GM13976 (cell line): ENCODE measurements at regions not wholly inside any gene's neighbourhood (a gene's known extent, or its start where the extent isn't known, plus 50 kb on each side); places are given as distances from the start of the nearest gene placed in this dataset.

Source experiments
- DNase-seq: peaks from one replicate; pipeline ENCODE4 v3.0.0; 2012; ENCODE audit warnings: low spot score
- in situ Hi-C: fragments of 300-500 bp; cut with MboI; formaldehyde crosslinking; loops from one replicate; pipeline ENCODE4 v1.12.0; 2022; ENCODE audit warnings: low sequenced_read_pairs, mixed read lengths, inconsistent platforms; ENCODE audit not compliant: unreplicated experiment
- TF ChIP-seq, protein P1 (sequence below): IDR thresholded peaks from 2 replicates; pipeline ENCODE4 v1.5.1; 2012; ENCODE audit warnings: borderline replicate concordance, mild to moderate bottlenecking; ENCODE audit not compliant: insufficient read depth; ENCODE audit errors: extremely low read depth, missing control alignments, control extremely low read depth

DNA sequence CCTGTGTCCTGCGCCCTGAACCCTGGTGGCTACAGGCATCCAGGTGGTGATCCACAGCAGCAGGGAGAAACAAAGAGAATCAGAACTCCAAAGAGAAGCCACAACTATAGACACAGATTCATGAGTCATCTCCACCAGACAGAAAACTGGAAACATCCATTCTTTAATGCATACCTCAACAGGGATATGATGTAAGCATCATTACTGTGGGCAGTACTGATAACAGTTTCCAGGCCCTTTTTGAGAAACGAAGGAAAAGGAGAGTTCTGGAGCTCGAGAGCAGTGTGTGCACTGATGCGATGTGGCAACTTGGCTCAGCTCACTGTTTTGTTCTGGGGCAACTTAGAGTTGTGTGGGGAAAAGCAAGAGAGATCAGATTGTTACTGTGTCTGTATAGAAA, 215.6 kb upstream of the ADAMTS16 start:
- TF ChIP-seq, protein P1, sequence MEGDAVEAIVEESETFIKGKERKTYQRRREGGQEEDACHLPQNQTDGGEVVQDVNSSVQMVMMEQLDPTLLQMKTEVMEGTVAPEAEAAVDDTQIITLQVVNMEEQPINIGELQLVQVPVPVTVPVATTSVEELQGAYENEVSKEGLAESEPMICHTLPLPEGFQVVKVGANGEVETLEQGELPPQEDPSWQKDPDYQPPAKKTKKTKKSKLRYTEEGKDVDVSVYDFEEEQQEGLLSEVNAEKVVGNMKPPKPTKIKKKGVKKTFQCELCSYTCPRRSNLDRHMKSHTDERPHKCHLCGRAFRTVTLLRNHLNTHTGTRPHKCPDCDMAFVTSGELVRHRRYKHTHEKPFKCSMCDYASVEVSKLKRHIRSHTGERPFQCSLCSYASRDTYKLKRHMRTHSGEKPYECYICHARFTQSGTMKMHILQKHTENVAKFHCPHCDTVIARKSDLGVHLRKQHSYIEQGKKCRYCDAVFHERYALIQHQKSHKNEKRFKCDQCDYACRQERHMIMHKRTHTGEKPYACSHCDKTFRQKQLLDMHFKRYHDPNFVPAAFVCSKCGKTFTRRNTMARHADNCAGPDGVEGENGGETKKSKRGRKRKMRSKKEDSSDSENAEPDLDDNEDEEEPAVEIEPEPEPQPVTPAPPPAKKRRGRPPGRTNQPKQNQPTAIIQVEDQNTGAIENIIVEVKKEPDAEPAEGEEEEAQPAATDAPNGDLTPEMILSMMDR: no peak
- DNase-seq: no peak
- in situ Hi-C loops: no loop called here

DNA sequence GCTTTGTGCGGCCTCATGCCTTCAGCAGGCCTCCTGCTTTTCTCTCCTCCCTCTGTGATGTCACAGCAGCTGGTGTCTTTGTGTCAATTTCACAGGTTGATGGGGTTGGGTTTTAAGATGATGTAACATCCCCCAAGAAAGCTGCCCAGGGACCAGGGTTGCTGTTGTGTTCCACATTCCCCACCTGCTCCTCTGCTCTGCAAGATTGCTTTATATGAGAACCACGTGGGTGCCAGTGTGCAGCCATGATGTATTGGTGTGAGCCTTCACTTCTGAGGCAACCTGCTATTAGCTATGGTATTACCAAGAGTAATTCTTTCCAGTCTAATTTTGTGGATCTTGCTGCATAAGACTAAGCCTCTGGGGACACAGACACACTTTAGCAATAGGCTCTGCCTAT, 213.0 kb upstream of the ADAMTS16 start:
- in situ Hi-C loops: no loop called here
- no peak for DNase-seq
- TF ChIP-seq, protein P1: no peak

DNA sequence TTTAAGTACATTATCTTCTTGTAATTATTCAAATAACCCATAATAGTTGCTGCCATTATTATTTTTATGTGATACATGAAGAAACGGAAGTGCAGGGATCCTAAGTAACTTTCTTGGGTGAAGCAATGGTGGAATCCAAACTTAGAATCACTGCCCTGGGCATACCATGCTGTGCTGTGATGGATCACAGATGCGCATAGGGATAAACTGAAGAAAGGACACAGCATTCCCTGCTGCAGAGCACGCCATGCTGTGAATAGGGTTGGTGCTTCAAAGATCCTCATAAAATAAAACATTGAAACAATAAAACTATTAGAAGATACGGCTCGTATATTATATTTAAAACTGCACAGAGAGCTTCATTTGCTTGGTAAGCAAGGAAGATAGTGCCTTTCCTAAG, 211.7 kb upstream of the ADAMTS16 start:
- in situ Hi-C loops: no loop called here
- TF ChIP-seq, protein P1: no peak
- DNase-seq: no peak

DNA sequence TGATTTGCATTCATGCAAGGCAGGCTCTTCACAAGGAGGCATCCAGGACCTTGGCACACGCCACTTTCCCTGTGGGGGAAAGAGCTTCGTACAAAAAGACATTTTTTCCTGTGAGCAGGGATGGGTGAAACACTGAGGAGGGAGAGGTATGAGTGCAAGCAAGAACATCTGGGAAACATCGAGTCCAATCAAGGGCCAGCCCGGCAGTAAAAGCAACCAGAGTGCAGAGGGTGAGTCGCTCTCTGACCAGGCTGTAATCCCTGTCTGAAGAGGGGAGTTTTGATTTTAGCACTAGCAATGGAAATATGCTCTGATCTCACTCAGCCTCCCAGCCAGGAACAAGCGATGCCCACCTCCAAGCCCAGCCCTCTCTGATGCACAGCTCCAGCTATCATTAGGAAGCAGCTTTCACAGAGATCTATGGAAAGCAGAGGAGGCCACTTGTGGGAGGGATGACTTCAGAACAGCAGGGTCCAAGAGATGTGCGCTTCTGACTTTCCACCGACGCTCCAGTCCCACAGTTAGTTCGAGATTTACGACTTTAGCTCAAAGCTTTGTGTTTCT, 211.0 kb upstream of the ADAMTS16 start:
- in situ Hi-C loops: no loop called here
- TF ChIP-seq, protein P1: no peak
- DNase-seq: no peak

DNA sequence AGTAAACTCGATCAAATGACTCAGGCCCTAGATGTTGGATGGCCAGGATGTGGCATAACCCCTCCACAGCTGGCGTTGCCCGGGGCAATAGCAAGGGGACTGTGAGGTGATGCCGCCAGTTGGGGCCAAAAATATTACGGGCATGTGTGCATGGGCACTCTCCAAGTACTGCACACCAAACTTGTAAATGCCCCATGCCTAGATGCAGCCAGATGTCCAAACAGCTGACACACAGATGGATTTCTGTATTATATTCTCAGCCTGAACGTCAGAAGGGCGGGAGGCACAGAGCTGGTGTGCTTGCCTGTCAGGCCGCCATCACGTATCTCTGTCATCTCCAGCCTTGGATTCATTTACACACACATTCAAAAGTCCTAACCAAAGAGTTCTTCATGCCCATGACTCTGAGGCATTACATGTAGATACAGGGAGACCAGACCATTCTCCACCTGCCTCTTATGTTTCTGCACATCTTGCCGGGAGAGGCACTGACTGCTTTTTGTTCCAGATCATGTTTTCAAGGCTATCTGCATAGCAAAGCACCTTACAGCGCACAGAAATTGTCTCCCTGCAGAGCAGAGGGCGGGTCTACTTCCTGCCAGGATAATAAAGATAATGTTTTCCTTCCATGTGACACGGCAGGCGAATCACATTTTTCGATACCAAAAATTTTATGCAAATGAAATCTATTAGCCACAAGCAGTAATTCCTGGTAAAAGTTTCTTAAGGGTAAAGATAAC, 200.9 kb upstream of the ADAMTS16 start:
- in situ Hi-C loops: no loop called here
- TF ChIP-seq, protein P1: no peak
- no peak for DNase-seq

DNA sequence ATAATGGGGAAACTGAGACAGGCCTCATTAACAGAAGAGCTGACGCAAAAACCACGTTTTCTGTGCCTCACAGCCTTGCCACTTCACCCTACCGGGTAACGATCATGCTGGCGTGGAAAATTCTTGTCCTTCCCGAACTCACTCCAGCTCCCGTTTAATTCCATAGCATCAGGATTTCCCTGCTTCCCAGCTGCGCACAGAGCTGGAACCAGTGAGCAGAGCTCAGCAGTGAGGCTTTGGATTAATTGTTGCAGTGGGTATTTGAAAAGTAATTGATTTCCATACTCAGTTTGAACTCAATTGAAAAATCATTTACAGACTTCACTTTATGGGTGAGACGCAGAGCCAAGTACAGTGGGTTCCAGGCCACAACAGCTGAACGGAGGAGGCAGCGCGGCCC, 199.0 kb upstream of the ADAMTS16 start:
- in situ Hi-C loops: no loop called here
- no peak for DNase-seq
- TF ChIP-seq, protein P1: no peak
